Stimulated activated CD4-positive, alpha-beta T cell treated with anti-CD3 and anti-CD28 coated beads, Interleukin-12 subunit alpha, Interleukin-12 subunit beta, amount 100 ng/mL, for 24 hours (primary cell): ENCODE measurements at regions not wholly inside any gene's neighbourhood (a gene's known extent, or its start where the extent isn't known, plus 50 kb on each side); places are given as distances from the start of the nearest gene placed in this dataset.
"Not testable (repeated sequence)": the region's sequence is repeated elsewhere in the genome, so short reads cannot be mapped to it uniquely, and the experiment has no call there.

ENCODE experiments used
- DNase-seq, 2 experiments: peaks; one replicate each; pipeline ENCODE4 v3.0.0-alpha.2; 2020; ENCODE audit warnings: low read depth in 2 of 2

- DNase-seq: no peak
Observed at GRCh38 chr7:68162712-68163111, 1166.1 kb downstream of the TYW1 start.

GRCh38 chr7:68166525-68166924 is 1169.9 kb downstream of the TYW1 start:
- DNase-seq: no peak

- no peak for DNase-seq
Observed at GRCh38 chr7:68173513-68173912, 1176.9 kb downstream of the TYW1 start.

GRCh38 chr7:68176974-68177373 is 1180.3 kb downstream of the TYW1 start:
- peak in 1 of 2 experiments; percentile 0 for DNase-seq

GRCh38 chr7:68180761-68181160 is 1184.1 kb downstream of the TYW1 start:
- DNase-seq: no peak

GRCh38 chr7:68183176-68183575 is 1186.5 kb downstream of the TYW1 start:
- no peak for DNase-seq

- DNase-seq: no peak
Observed at GRCh38 chr7:68185631-68186456, 1189.2 kb downstream of the TYW1 start.

- DNase-seq: no peak
Observed at GRCh38 chr7:68187532-68187931, 1190.9 kb downstream of the TYW1 start.

GRCh38 chr7:68192941-68193340 is 1196.3 kb downstream of the TYW1 start:
- DNase-seq: no peak

- DNase-seq: not testable (repeated sequence)
Observed at GRCh38 chr7:68195642-68196041, 1199.0 kb downstream of the TYW1 start.

GRCh38 chr7:68200051-68200670 is 1203.5 kb downstream of the TYW1 start:
- no peak for DNase-seq

GRCh38 chr7:68203251-68203650 is 1206.6 kb downstream of the TYW1 start:
- no peak for DNase-seq

GRCh38 chr7:68205826-68206225 is 1209.2 kb downstream of the TYW1 start:
- DNase-seq: no peak

- DNase-seq: no peak
Observed at GRCh38 chr7:68206946-68207485, 1210.4 kb downstream of the TYW1 start.

GRCh38 chr7:68207676-68208075 is 1211.0 kb downstream of the TYW1 start:
- DNase-seq: no peak

- no peak for DNase-seq
Observed at GRCh38 chr7:68209486-68209885, 1212.9 kb downstream of the TYW1 start.

- DNase-seq: no peak
Observed at GRCh38 chr7:68213838-68214237, 1217.2 kb downstream of the TYW1 start.

GRCh38 chr7:68216051-68216450 is 1219.4 kb downstream of the TYW1 start:
- DNase-seq: no peak

GRCh38 chr7:68217426-68217825 is 1220.8 kb downstream of the TYW1 start:
- no peak for DNase-seq

- DNase-seq: no peak
Observed at GRCh38 chr7:68218461-68218860, 1221.8 kb downstream of the TYW1 start.

GRCh38 chr7:68222311-68222710 is 1225.7 kb downstream of the TYW1 start:
- no peak for DNase-seq

- DNase-seq: no peak
Observed at GRCh38 chr7:68224041-68224741, 1227.6 kb downstream of the TYW1 start.
